ENCODE measurements at regions not wholly inside any gene's neighbourhood (a gene's known extent, or its start where the extent isn't known, plus 50 kb on each side); places are given as distances from the start of the nearest gene placed in this dataset.

GRCh38 chr13:65601855-65602254 is 1628.3 kb downstream of the PCDH9 start:
- no peak overlapping the region for H3K4ac ChIP-seq (ENCODE audit: low read depth, low read length)
- H2BK5ac ChIP-seq (ENCODE audit: low read depth, low read length, poor library complexity): no peak overlapping the region
- no peaks in the 10 kb centered on the region for H3K4me1 ChIP-seq (ENCODE audit: control insufficient read depth in 1 of 2, insufficient read depth in 2 of 2, low read length in 2 of 2)
- H4K12ac ChIP-seq (ENCODE audit: low read depth, low read length): no peak overlapping the region
- no peak overlapping the region for H3K4me3 ChIP-seq (ENCODE audit: low read depth, low read length)
- H2BK12ac ChIP-seq (ENCODE audit: low read length): no peak overlapping the region
- H3K4me2 ChIP-seq (ENCODE audit: low read length): no peak overlapping the region
- no peak for DNase-seq
- no CpG with 5 or more reads among the region's 1 CpG for WGBS (ENCODE audit: extremely low coverage, insufficient coverage, insufficient read length)
- H4K91ac ChIP-seq (ENCODE audit: low read depth, low read length): no peak overlapping the region
- H4K8ac ChIP-seq (ENCODE audit: low read depth, low read length): no peak overlapping the region
- no peaks in the 10 kb centered on the region for H3K9me3 ChIP-seq (ENCODE audit: insufficient read depth, low read depth, low read length)
- no peak overlapping the region for H2BK120ac ChIP-seq (ENCODE audit: insufficient read depth, low read length, poor library complexity)
- no peaks in the 10 kb centered on the region for H3K27me3 ChIP-seq (ENCODE audit: insufficient read depth, low read length)
- no peaks in the 10 kb centered on the region for H3K36me3 ChIP-seq (ENCODE audit: control insufficient read depth in 1 of 2, insufficient read depth in 2 of 2, low read length in 2 of 2)
- no peaks in the 10 kb centered on the region for H3K79me2 ChIP-seq (ENCODE audit: control insufficient read depth, insufficient read depth, low read length, poor library complexity)
- H3K27ac ChIP-seq (ENCODE audit: low read depth, low read length): no peak overlapping the region
- H2AK5ac ChIP-seq (ENCODE audit: low read length): no peak overlapping the region
- H3K79me1 ChIP-seq (ENCODE audit: low read length): no peaks in the 10 kb centered on the region
- H3K18ac ChIP-seq (ENCODE audit: low read length): no peak overlapping the region
- H3K23ac ChIP-seq (ENCODE audit: low read length): no peak overlapping the region
- no peak overlapping the region for H3K9ac ChIP-seq (ENCODE audit: low read length)
- H3K14ac ChIP-seq (ENCODE audit: low read length): no peak overlapping the region
- no peak overlapping the region for H2AFZ ChIP-seq (ENCODE audit: insufficient read depth, low read length, poor library complexity)

- no CpG with 5 or more reads among the region's 4 CpGs for WGBS (ENCODE audit: extremely low coverage, insufficient coverage, insufficient read length)
Measured at GRCh38 chr13:65600702-65601101, 1629.4 kb downstream of the PCDH9 start.

GRCh38 chr13:65597839-65598818 is 1632.0 kb downstream of the PCDH9 start:
- no peak overlapping the region for H3K4me2 ChIP-seq (ENCODE audit: low read length)
- H3K27me3 ChIP-seq (ENCODE audit: insufficient read depth, low read length): no peaks in the 10 kb centered on the region
- peak in 1 of 2 donors; percentile 39 for DNase-seq
- H4K8ac ChIP-seq (ENCODE audit: low read depth, low read length): no peak overlapping the region
- no peak overlapping the region for H4K12ac ChIP-seq (ENCODE audit: low read depth, low read length)
- no peak overlapping the region for H3K18ac ChIP-seq (ENCODE audit: low read length)
- no peak overlapping the region for H2AFZ ChIP-seq (ENCODE audit: insufficient read depth, low read length, poor library complexity)
- H2BK120ac ChIP-seq (ENCODE audit: insufficient read depth, low read length, poor library complexity): no peak overlapping the region
- no peak overlapping the region for H2BK5ac ChIP-seq (ENCODE audit: low read depth, low read length, poor library complexity)
- H3K4me1 ChIP-seq (ENCODE audit: control insufficient read depth in 1 of 2, insufficient read depth in 2 of 2, low read length in 2 of 2): no peaks in the 10 kb centered on the region
- H3K9me3 ChIP-seq (ENCODE audit: insufficient read depth, low read depth, low read length): no peaks in the 10 kb centered on the region
- H3K27ac ChIP-seq (ENCODE audit: low read depth, low read length): no peak overlapping the region
- no CpG with 5 or more reads among the region's 1 CpG for WGBS (ENCODE audit: extremely low coverage, insufficient coverage, insufficient read length)
- no peak overlapping the region for H3K23ac ChIP-seq (ENCODE audit: low read length)
- H3K79me2 ChIP-seq (ENCODE audit: control insufficient read depth, insufficient read depth, low read length, poor library complexity): no peaks in the 10 kb centered on the region
- H3K14ac ChIP-seq (ENCODE audit: low read length): no peak overlapping the region
- H4K91ac ChIP-seq (ENCODE audit: low read depth, low read length): no peak overlapping the region
- H3K79me1 ChIP-seq (ENCODE audit: low read length): no peaks in the 10 kb centered on the region
- no peak overlapping the region for H3K4ac ChIP-seq (ENCODE audit: low read depth, low read length)
- H3K4me3 ChIP-seq (ENCODE audit: low read depth, low read length): no peak overlapping the region
- no peak overlapping the region for H2AK5ac ChIP-seq (ENCODE audit: low read length)
- H3K36me3 ChIP-seq (ENCODE audit: control insufficient read depth in 1 of 2, insufficient read depth in 2 of 2, low read length in 2 of 2): no peaks in the 10 kb centered on the region
- H3K9ac ChIP-seq (ENCODE audit: low read length): no peak overlapping the region
- no peak overlapping the region for H2BK12ac ChIP-seq (ENCODE audit: low read length)

More at GRCh38 chr13:65600702-65601101, 1629.4 kb downstream of the PCDH9 start:
- Histone ChIP-seq H2BK5ac (ENCODE audit: low read depth, low read length, poor library complexity) (no peak overlapping the region), H4K91ac (ENCODE audit: low read depth, low read length) (no peak overlapping the region), H3K4me3 (ENCODE audit: low read depth, low read length) (no peak overlapping the region), H3K23ac (ENCODE audit: low read length) (no peak overlapping the region), H3K4ac (ENCODE audit: low read depth, low read length) (no peak overlapping the region), H2BK120ac (ENCODE audit: insufficient read depth, low read length, poor library complexity) (no peak overlapping the region), H3K27me3 (ENCODE audit: insufficient read depth, low read length) (no peaks in the 10 kb centered on the region), H2AK5ac (ENCODE audit: low read length) (no peak overlapping the region), H3K79me1 (ENCODE audit: low read length) (no peaks in the 10 kb centered on the region), H2BK12ac (ENCODE audit: low read length) (no peak overlapping the region), H4K8ac (ENCODE audit: low read depth, low read length) (no peak overlapping the region), H3K36me3 (ENCODE audit: control insufficient read depth in 1 of 2, insufficient read depth in 2 of 2, low read length in 2 of 2) (no peaks in the 10 kb centered on the region), H3K27ac (ENCODE audit: low read depth, low read length) (no peak overlapping the region), H3K14ac (ENCODE audit: low read length) (no peak overlapping the region), H3K18ac (ENCODE audit: low read length) (no peak overlapping the region), H3K4me1 (ENCODE audit: control insufficient read depth in 1 of 2, insufficient read depth in 2 of 2, low read length in 2 of 2) (no peaks in the 10 kb centered on the region), H3K79me2 (ENCODE audit: control insufficient read depth, insufficient read depth, low read length, poor library complexity) (no peaks in the 10 kb centered on the region), H2AFZ (ENCODE audit: insufficient read depth, low read length, poor library complexity) (no peak overlapping the region), H3K4me2 (ENCODE audit: low read length) (no peak overlapping the region), H4K12ac (ENCODE audit: low read depth, low read length) (no peak overlapping the region), H3K9me3 (ENCODE audit: insufficient read depth, low read depth, low read length) (no peaks in the 10 kb centered on the region), H3K9ac (ENCODE audit: low read length) (no peak overlapping the region)
- no peak for DNase-seq

- no peak overlapping the region for H3K4ac ChIP-seq (ENCODE audit: low read depth, low read length)
- no peak overlapping the region for H2BK12ac ChIP-seq (ENCODE audit: low read length)
- H2AFZ ChIP-seq (ENCODE audit: insufficient read depth, low read length, poor library complexity): no peak overlapping the region
- no peak overlapping the region for H3K27ac ChIP-seq (ENCODE audit: low read depth, low read length)
- no peak overlapping the region for H3K4me2 ChIP-seq (ENCODE audit: low read length)
- no CpG with 5 or more reads among the region's 2 CpGs for WGBS (ENCODE audit: extremely low coverage, insufficient coverage, insufficient read length)
- H2BK5ac ChIP-seq (ENCODE audit: low read depth, low read length, poor library complexity): no peak overlapping the region
- no peak overlapping the region for H2AK5ac ChIP-seq (ENCODE audit: low read length)
- no peaks in the 10 kb centered on the region for H3K4me1 ChIP-seq (ENCODE audit: control insufficient read depth in 1 of 2, insufficient read depth in 2 of 2, low read length in 2 of 2)
- H3K79me1 ChIP-seq (ENCODE audit: low read length): no peaks in the 10 kb centered on the region
- no peak overlapping the region for H3K4me3 ChIP-seq (ENCODE audit: low read depth, low read length)
- no peak overlapping the region for H4K12ac ChIP-seq (ENCODE audit: low read depth, low read length)
- no peak overlapping the region for H3K9ac ChIP-seq (ENCODE audit: low read length)
- H3K36me3 ChIP-seq (ENCODE audit: control insufficient read depth in 1 of 2, insufficient read depth in 2 of 2, low read length in 2 of 2): no peaks in the 10 kb centered on the region
- DNase-seq: no peak
- no peak overlapping the region for H2BK120ac ChIP-seq (ENCODE audit: insufficient read depth, low read length, poor library complexity)
- no peaks in the 10 kb centered on the region for H3K79me2 ChIP-seq (ENCODE audit: control insufficient read depth, insufficient read depth, low read length, poor library complexity)
- H3K18ac ChIP-seq (ENCODE audit: low read length): no peak overlapping the region
- H4K91ac ChIP-seq (ENCODE audit: low read depth, low read length): no peak overlapping the region
- no peak overlapping the region for H3K14ac ChIP-seq (ENCODE audit: low read length)
- no peak overlapping the region for H4K8ac ChIP-seq (ENCODE audit: low read depth, low read length)
- H3K27me3 ChIP-seq (ENCODE audit: insufficient read depth, low read length): no peaks in the 10 kb centered on the region
- no peaks in the 10 kb centered on the region for H3K9me3 ChIP-seq (ENCODE audit: insufficient read depth, low read depth, low read length)
- no peak overlapping the region for H3K23ac ChIP-seq (ENCODE audit: low read length)
Measured at GRCh38 chr13:65595916-65596315, 1634.2 kb downstream of the PCDH9 start.
